Upper lobe of left lung (tissue), 6 donors: ENCODE measurements at regions not wholly inside any gene's neighbourhood (a gene's known extent, or its start where the extent isn't known, plus 50 kb on each side); places are given as distances from the start of the nearest gene placed in this dataset.

Experiments
- ATAC-seq, 2 donors: fragments of 200-7000 bp; cut with Tn5 transposase; one replicate each; pipeline ENCODE4 v1.9.1; 2022; ENCODE audit warnings: mild to moderate bottlenecking in 2 of 2, moderate library complexity in 2 of 2; ENCODE audit not compliant: low FRiP score in 2 of 2
- DNase-seq, 2 donors: peaks; one replicate each; pipeline ENCODE4 v3.0.0-alpha.2; 2019 to 2020
- H3K27ac ChIP-seq, 4 donors: fragments of 200-600 bp; sonication (generic); one replicate each; pipeline ENCODE4 v1.5.1; 2016 to 2019
- H3K27me3 ChIP-seq, 4 donors: fragments of 200-600 bp; sonication (generic); one replicate each; pipeline ENCODE4 v1.5.1; 2017 to 2019
- H3K36me3 ChIP-seq, 4 donors: fragments of 200-600 bp; sonication (generic); one replicate each; pipeline ENCODE4 v1.5.1; 2016 to 2019
- H3K4me1 ChIP-seq, 4 donors: fragments of 200-600 bp; sonication (generic); one replicate each; pipeline ENCODE4 v1.5.1; 2018 to 2019
- H3K4me3 ChIP-seq, 4 donors: fragments of 200-600 bp; sonication (generic); one replicate each; pipeline ENCODE4 v1.5.1; 2017 to 2019; ENCODE audit warnings: mild to moderate bottlenecking in 2 of 4, moderate library complexity in 1 of 4
- H3K9me3 ChIP-seq, 4 donors: fragments of 200-600 bp; sonication (generic); one replicate each; pipeline ENCODE4 v1.5.1; 2018 to 2019
- EP300 ChIP-seq, 4 donors: sonication (generic); formaldehyde crosslinking; IDR thresholded peaks; one replicate each; pipeline ENCODE4 v1.5.1; 2017; ENCODE audit warnings: antibody characterized with exemption in 4 of 4, control low read depth in 2 of 4
- POLR2A ChIP-seq, 4 donors: fragments of 450-650 bp; IDR thresholded peaks; one replicate each; pipeline ENCODE4 v1.5.1; 2016 to 2017; ENCODE audit warnings: antibody characterized with exemption in 4 of 4, mild to moderate bottlenecking in 2 of 4
- POLR2AphosphoS5 ChIP-seq, 2 donors: sonication (generic); formaldehyde crosslinking; IDR thresholded peaks; one replicate each; pipeline ENCODE4 v1.5.1; 2017; ENCODE audit warnings: antibody characterized with exemption in 2 of 2
- WGBS, 2 donors: methylation state at CpG; one replicate each; pipeline ENCODE4 v1.1.5; 2017 to 2018; 5-methylcytosine and 5-hydroxymethylcytosine counted together
- TF ChIP-seq, protein P1 (sequence below), 6 experiments: fragments of 450-650 bp in 4 of 6; fragments of 200-600 bp in 2 of 6; sonication (generic) in 2 of 6; IDR thresholded peaks; one replicate each; pipeline ENCODE4 v1.5.1; 2016 to 2019; ENCODE audit warnings: antibody characterized with exemption in 6 of 6
- donor health status: DM: no; HTN: no; CAD: no; lungs with moderate emphysema.
- donor health status: DM: no; HTN: yes; CAD: no; lungs with severe emphysema.

DNA sequence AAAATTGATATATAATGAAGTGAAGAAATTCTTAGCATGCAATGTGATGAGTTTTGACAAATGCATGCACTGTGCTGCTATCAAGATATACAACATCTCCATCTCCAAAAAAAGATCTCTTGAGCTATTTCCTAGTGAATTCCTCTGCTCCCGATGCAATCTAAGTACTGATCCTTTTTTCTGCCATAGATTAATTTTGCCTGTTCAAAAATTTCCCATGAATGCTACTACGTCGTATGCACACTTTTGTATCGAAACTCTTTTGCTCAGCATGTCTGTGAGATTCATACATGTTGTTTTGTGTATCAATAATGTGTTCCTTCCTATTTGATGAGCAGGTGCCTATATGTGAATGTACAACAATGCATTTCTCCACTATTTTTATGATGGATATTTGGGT, 647.4 kb downstream of the MTRR start:
- Histone ChIP-seq H3K27ac (no peak overlapping the region), H3K9me3 (no peaks in the 10 kb centered on the region), H3K4me1 (no peaks in the 10 kb centered on the region), H3K27me3 (no peaks in the 10 kb centered on the region), H3K36me3 (no peaks in the 10 kb centered on the region), H3K4me3 (no peak overlapping the region)
- DNase-seq = no peak
- no peak for ATAC-seq
- TF ChIP-seq, protein P1, sequence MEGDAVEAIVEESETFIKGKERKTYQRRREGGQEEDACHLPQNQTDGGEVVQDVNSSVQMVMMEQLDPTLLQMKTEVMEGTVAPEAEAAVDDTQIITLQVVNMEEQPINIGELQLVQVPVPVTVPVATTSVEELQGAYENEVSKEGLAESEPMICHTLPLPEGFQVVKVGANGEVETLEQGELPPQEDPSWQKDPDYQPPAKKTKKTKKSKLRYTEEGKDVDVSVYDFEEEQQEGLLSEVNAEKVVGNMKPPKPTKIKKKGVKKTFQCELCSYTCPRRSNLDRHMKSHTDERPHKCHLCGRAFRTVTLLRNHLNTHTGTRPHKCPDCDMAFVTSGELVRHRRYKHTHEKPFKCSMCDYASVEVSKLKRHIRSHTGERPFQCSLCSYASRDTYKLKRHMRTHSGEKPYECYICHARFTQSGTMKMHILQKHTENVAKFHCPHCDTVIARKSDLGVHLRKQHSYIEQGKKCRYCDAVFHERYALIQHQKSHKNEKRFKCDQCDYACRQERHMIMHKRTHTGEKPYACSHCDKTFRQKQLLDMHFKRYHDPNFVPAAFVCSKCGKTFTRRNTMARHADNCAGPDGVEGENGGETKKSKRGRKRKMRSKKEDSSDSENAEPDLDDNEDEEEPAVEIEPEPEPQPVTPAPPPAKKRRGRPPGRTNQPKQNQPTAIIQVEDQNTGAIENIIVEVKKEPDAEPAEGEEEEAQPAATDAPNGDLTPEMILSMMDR (IDR thresholded peaks at IDR 0.05) = no peak
- TF ChIP-seq POLR2A (IDR thresholded peaks at IDR 0.05) (no peak), POLR2AphosphoS5 (IDR thresholded peaks at IDR 0.05) (no peak), EP300 (IDR thresholded peaks at IDR 0.05) (no peak)
- WGBS, 2 donors = 83 to 88% methylated on average over 4 of the region's 4 CpGs

DNA sequence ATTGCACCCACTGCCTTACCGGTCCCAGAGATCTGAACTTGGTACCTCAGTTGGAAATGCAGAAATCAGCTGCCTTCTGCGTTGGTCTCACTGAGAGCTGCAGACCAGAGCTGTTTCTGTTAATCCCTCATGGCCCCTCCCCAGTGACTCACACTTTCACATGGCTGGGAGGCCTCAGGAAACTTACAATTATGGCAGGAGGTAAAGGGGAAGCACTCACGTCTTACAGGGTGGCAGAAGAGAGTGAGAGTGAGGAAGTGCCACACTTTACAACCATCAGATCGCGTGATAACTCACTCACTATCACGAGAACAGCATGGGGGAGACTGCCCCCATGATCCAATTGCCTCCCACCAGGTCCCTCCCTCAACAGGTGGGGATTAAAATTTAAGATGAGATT, 648.5 kb downstream of the MTRR start:
- Histone ChIP-seq H3K36me3 (no peaks in the 10 kb centered on the region), H3K27ac (no peak overlapping the region), H3K9me3 (no peaks in the 10 kb centered on the region), H3K4me1 (no peaks in the 10 kb centered on the region), H3K27me3 (no peaks in the 10 kb centered on the region), H3K4me3 (no peak overlapping the region)
- no peak for DNase-seq
- 61 to 77% methylated on average over 4 to 6 of the region's 6 CpGs for WGBS, 2 donors
- no peak for ATAC-seq
- TF ChIP-seq, protein P1 (IDR thresholded peaks at IDR 0.05) = no peak
- no peak for TF ChIP-seq POLR2AphosphoS5 (IDR thresholded peaks at IDR 0.05)
- TF ChIP-seq EP300 (IDR thresholded peaks at IDR 0.05) = no peak
- no peak for TF ChIP-seq POLR2A (IDR thresholded peaks at IDR 0.05)

DNA sequence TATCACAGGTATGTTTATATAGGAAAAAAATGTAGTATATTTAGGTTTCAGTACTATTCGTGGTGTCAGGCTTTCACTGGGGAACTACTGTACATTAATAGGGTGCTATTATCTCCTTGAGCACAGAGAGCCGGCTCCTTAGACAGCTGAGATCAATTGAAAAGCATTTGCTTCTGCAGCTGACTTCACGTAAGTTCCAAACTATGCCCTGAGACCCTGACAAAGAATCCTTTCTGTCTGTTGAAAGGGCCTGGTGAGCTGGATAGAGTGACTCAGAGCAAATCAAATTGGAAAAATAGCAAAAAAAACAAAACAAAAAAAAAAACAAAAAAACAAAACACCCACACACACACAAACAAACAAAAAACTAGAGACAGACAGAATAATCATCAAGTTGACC, 652.0 kb downstream of the MTRR start:
- ATAC-seq (no peak), DNase-seq (no peak)
- no peaks in the 10 kb centered on the region for H3K9me3 ChIP-seq
- no peaks in the 10 kb centered on the region for H3K4me1 ChIP-seq
- H3K36me3 ChIP-seq = no peaks in the 10 kb centered on the region
- WGBS, 2 donors = 63 to 81% methylated on average over 3 of the region's 3 CpGs
- H3K27ac ChIP-seq = no peak overlapping the region
- no peak overlapping the region for H3K4me3 ChIP-seq
- no peaks in the 10 kb centered on the region for H3K27me3 ChIP-seq
- no peak for TF ChIP-seq POLR2A (IDR thresholded peaks at IDR 0.05)
- TF ChIP-seq, protein P1 (IDR thresholded peaks at IDR 0.05) = no peak

DNA sequence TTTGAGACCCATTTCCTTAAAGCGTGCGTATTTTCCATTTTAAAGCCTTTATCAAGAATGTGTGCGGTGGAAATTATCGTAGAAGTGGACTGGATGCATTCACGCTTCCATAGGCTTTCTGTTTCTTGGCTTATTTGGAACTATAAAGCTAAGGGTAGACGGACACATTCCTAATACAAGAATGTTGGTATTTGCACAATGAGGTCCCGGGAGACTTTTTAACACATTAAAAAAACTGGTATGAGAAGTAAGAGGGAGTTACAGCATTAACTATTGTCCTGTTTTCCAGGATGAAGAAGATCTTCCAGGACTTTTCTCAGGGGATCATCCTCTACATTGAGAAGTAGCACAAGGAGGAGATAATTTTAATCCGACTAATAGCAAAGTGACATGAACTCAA, 653.0 kb downstream of the MTRR start:
- ATAC-seq (no peak), DNase-seq (no peak)
- Histone ChIP-seq H3K4me3 (no peak overlapping the region), H3K27ac (no peak overlapping the region), H3K27me3 (no peaks in the 10 kb centered on the region), H3K36me3 (no peaks in the 10 kb centered on the region), H3K4me1 (no peaks in the 10 kb centered on the region), H3K9me3 (no peaks in the 10 kb centered on the region)
- WGBS, 2 donors = 78 to 80% methylated on average over 8 of the region's 8 CpGs
- TF ChIP-seq POLR2A (IDR thresholded peaks at IDR 0.05) (no peak), EP300 (IDR thresholded peaks at IDR 0.05) (no peak), POLR2AphosphoS5 (IDR thresholded peaks at IDR 0.05) (no peak)
- TF ChIP-seq, protein P1 (IDR thresholded peaks at IDR 0.05) = no peak

DNA sequence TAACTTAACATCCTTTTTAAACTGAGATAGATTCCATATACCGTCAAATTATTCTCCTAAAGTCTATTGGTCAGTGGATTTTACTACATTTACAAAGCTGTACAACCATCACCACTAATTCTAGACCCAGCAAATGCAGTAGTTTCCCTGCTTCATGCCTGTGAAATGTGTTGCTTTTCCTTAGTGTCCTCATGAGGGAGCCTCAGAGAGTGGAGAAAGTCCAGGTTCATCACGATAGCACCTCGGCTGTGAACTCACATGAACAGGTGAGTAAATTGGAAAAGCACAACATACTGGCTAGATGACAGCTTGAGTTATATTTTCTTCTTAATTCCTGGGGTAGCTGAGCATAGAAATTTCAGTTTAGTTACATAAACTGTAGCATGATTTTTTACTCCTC, 653.7 kb downstream of the MTRR start:
- H3K27ac ChIP-seq = no peak overlapping the region
- H3K4me1 ChIP-seq = no peaks in the 10 kb centered on the region
- no peak for ATAC-seq
- TF ChIP-seq, protein P1 (IDR thresholded peaks at IDR 0.05) = no peak
- TF ChIP-seq POLR2A (IDR thresholded peaks at IDR 0.05) = no peak
- no peak for TF ChIP-seq POLR2AphosphoS5 (IDR thresholded peaks at IDR 0.05)
- TF ChIP-seq EP300 (IDR thresholded peaks at IDR 0.05) = no peak
- no peaks in the 10 kb centered on the region for H3K36me3 ChIP-seq
- H3K9me3 ChIP-seq = no peaks in the 10 kb centered on the region
- DNase-seq = no peak
- H3K27me3 ChIP-seq = no peaks in the 10 kb centered on the region
- 59 to 64% methylated on average over 3 of the region's 3 CpGs for WGBS, 2 donors
- H3K4me3 ChIP-seq = no peak overlapping the region
